ENCODE measurements at regions not wholly inside any gene's neighbourhood (a gene's known extent, or its start where the extent isn't known, plus 50 kb on each side); places are given as distances from the start of the nearest gene placed in this dataset.

DNA sequence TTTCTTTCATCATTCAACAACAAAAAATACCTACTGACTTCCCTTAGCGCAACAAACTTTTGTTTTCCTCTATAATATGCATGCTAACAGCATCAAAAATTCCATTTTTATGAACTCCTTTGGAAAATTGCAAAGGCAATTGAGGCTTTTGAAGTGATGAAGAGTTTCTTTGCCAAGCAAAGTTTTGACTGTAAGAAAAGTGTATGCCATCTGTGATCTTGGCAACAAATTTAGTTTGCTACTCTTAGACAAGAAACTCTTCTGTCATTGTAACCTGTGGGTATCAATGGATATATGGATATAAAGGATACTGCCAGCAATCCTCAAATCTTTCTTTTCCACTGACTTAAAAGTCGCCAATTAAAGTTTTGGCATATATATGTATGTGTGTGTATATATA, 72.0 kb upstream of the GABRA1 start:
- no peak for TF ChIP-seq CREB1 (IDR thresholded peaks at IDR 0.05; ENCODE audit: low read depth)
- no peak for TF ChIP-seq NBN (IDR thresholded peaks at IDR 0.05)
- TF ChIP-seq USF2 (IDR thresholded peaks at IDR 0.05; ENCODE audit: borderline replicate concordance, low read depth, low read length): no peak
- TF ChIP-seq CTCF (IDR thresholded peaks at IDR 0.05 in 2 of 3, conservative IDR thresholded peaks at IDR 0.05 in 1 of 3; ENCODE audit: control insufficient read depth in 2 of 3, extremely low read depth in 1 of 3, insufficient read depth in 1 of 3, low read depth in 3 of 3, low read length in 3 of 3): no peak
- TF ChIP-seq RAD21 (IDR thresholded peaks at IDR 0.05; ENCODE audit: insufficient read depth, low read depth, low read length): no peak
- no peak for TF ChIP-seq LARP7 (IDR thresholded peaks at IDR 0.05)
- TF ChIP-seq TCF12 (IDR thresholded peaks at IDR 0.05; ENCODE audit: low read depth, low read length): no peak
- TF ChIP-seq ATF2 (IDR thresholded peaks at IDR 0.05; ENCODE audit: low read length): no peak

Data from GM12878 (cell line).